22Rv1 (cell line): ENCODE measurements at regions not wholly inside any gene's neighbourhood (a gene's known extent, or its start where the extent isn't known, plus 50 kb on each side); places are given as distances from the start of the nearest gene placed in this dataset.

Source experiments
- H3K27ac ChIP-seq: fragments of 450-650 bp; 2 replicates; pipeline ENCODE4 v1.5.1; 2017
- CTCF ChIP-seq: fragments of 450-650 bp; IDR thresholded peaks from 2 replicates; pipeline ENCODE4 v1.5.1; 2017; ENCODE audit warnings: mild to moderate bottlenecking
- ZFX ChIP-seq: fragments of 450-650 bp; IDR thresholded peaks from 2 replicates; pipeline ENCODE4 v1.6.1; 2017; ENCODE audit warnings: antibody characterized with exemption, borderline replicate concordance

GRCh38 chr3:148433665-148434064 lies 264.0 kb upstream of the AGTR1 start:
- no peak for TF ChIP-seq CTCF
- no peak for TF ChIP-seq ZFX
- H3K27ac ChIP-seq: no peak overlapping the region

DNA sequence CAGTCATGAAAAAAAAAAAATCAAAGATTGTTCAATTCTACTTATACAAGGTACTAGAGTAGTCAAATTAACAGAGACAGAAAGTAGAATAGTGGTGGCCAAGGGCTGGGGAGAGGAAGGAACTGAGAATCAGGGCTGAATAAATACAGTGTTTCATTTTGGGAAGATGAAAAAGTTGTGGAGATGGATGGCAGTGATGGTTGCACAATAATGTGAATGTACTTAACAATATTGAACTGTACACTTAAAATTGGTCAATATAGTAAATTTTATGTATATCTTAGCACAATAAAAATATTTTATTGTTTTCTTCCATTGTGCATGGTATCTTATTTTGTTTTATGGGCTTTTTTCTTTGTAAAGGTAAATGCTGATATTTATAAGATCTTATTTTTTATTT lies 262.2 kb upstream of the AGTR1 start:
- TF ChIP-seq CTCF (no peak), ZFX (no peak)
- H3K27ac ChIP-seq: no peak overlapping the region

GRCh38 chr3:148439254-148439822 lies 258.4 kb upstream of the AGTR1 start:
- TF ChIP-seq CTCF (no peak), ZFX (no peak)
- no peak overlapping the region for H3K27ac ChIP-seq

DNA sequence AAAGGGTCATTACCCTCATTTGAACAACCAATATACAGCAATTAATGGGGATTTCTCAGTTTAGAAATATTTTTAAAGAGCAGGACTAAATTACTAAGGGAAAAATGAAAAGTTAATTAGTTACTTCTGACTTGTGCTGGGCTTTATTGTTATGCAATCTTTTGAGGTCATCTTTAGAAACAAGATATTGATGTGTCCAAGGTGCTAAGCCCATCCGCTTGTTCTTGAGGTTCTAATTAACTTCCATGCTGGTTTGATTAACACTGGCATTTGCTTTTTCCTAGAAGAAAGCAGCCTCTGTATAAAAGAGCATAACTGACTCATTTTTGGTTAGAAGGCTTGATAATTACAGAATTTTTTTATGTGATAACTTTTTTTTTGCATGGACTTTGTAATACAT lies 256.5 kb upstream of the AGTR1 start:
- TF ChIP-seq CTCF: no peak
- H3K27ac ChIP-seq: no peak overlapping the region

DNA sequence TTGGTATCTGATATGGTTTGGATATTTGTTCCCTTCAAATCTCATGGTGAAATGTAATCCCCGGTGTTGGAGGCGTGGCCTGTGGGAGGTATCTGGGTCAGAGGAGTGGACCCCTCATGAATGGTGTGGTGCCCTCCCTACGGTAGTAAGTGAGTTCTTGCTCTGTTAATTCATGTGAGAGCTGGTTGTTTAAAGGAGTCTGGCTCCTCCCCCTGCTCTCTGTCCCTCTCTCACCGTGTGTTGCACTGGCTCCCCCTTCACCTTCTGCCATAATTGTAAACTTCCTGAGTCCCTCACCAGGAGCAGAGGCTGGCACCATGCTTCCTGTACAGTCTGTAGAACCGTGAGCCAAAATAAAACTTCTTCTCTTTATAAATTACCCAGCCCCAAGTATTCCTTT lies 246.9 kb upstream of the AGTR1 start:
- TF ChIP-seq CTCF (no peak), ZFX (no peak)
- H3K27ac ChIP-seq: peak overlapping the region; percentile 14; the same call in 1 of the 2 replicates

DNA sequence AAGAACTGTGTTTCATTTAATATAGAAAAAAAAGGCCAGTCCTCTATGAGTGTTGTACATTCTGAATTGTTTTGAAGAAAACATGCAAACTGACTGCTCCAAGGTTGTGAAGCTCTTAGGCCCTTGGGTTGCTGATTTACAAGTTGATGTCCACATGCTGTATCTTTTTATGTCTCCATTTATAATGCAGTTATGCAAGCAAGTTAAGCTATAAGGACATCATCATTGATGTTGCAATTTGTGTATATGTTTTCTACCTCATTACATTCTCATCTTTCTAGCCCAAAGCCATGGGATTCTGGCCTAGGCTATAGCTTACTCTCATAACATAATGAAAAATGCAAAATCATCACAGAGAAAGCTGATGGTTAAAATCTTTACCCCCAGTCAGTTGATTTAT lies 245.7 kb upstream of the AGTR1 start:
- TF ChIP-seq CTCF (no peak), ZFX (no peak)
- no peak overlapping the region for H3K27ac ChIP-seq

DNA sequence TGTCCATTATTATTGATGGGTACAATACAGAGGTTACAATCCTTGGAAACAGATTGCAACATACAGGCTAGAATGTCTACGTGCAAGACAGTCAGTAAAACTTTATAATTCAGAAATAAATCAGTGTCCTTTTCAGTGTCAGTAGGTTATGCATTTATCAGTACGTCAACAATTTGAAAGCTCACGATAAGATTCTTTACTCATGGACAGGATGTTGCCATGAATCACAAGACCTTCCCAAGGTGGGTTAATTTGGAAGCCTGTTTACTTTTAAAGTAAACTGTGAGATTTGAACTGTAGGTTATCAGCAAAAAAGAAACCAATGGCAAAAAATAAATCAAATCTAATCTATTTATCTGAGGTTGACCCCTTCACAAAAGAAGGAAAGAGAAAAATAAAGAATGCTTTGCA lies 243.9 kb upstream of the AGTR1 start:
- H3K27ac ChIP-seq: no peak overlapping the region

More for the DNA sequence above, 243.9 kb upstream of the AGTR1 start:
- no peak for TF ChIP-seq CTCF
- no peak for TF ChIP-seq ZFX
